Naive thymus-derived CD4-positive, alpha-beta T cell (primary cell): ENCODE measurements at regions not wholly inside any gene's neighbourhood (a gene's known extent, or its start where the extent isn't known, plus 50 kb on each side); places are given as distances from the start of the nearest gene placed in this dataset.

Source experiments
- ATAC-seq: fragments of 150-1000 bp; cut with Tn5 transposase; 2 replicates; pipeline ENCODE4 v1.10.0; 2021; ENCODE audit warnings: mild to moderate bottlenecking, moderate library complexity
- CTCF ChIA-PET: fragments of 350-600 bp; sonication (Branson Sonifier 250); formaldehyde crosslinking; loops from one replicate; lab custom pipeline; 2021; ENCODE audit warnings: antibody characterized with exemption; lab: Charles Lee
- POLR2A ChIA-PET: fragments of 350-600 bp; sonication (Branson Sonifier 250); formaldehyde crosslinking; loops from one replicate; lab custom pipeline; 2021; ENCODE audit warnings: antibody characterized with exemption, inconsistent platforms; lab: Charles Lee
- DNase-seq, 9 donors: peaks; one replicate each; pipeline versions ENCODE4 v3.0.0 to v3.0.0-alpha.2; 2020 to 2022; ENCODE audit warnings: mixed read lengths in 1 of 9
- H3K27ac ChIP-seq: one replicate; pipeline ENCODE4 v1.7.0; 2013; ENCODE audit warnings: mild to moderate bottlenecking, low read depth, low read length, moderate library complexity
- H3K27me3 ChIP-seq, 2 donors: one replicate each; pipeline ENCODE4 v1.7.0; 2013; ENCODE audit warnings: low read length in 2 of 2, mild to moderate bottlenecking in 2 of 2, moderate library complexity in 2 of 2; ENCODE audit not compliant: control insufficient read depth in 2 of 2, insufficient read depth in 2 of 2
- H3K36me3 ChIP-seq, 3 experiments: 1 replicate in 2 of 3; 2 replicates in 1 of 3; pipeline ENCODE4 v1.7.0; 2013; ENCODE audit warnings: low read length in 3 of 3, mild to moderate bottlenecking in 3 of 3, moderate library complexity in 1 of 3; ENCODE audit not compliant: insufficient read depth in 3 of 3, control insufficient read depth in 2 of 3
- H3K4me1 ChIP-seq, 2 donors: one replicate each; pipeline ENCODE4 v1.7.0; 2013; ENCODE audit warnings: low read length in 2 of 2, mild to moderate bottlenecking in 2 of 2, moderate library complexity in 1 of 2; ENCODE audit not compliant: control insufficient read depth in 2 of 2, insufficient read depth in 2 of 2
- H3K4me3 ChIP-seq: 2 replicates; pipeline ENCODE4 v1.7.0; 2013; ENCODE audit warnings: mild to moderate bottlenecking, low read length
- H3K9me3 ChIP-seq, 3 experiments: 1 replicate in 2 of 3; 2 replicates in 1 of 3; pipeline ENCODE4 v1.7.0; 2013; ENCODE audit warnings: low read length in 3 of 3; ENCODE audit not compliant: control insufficient read depth in 2 of 3
- H3K27ac Mint-ChIP-seq, 9 donors: one replicate each; pipeline ENCODE4 v1.8.0; 2020 to 2022; ENCODE audit warnings: mixed read lengths in 9 of 9, mild to moderate bottlenecking in 8 of 9, moderate library complexity in 5 of 9, inconsistent platforms in 2 of 9
- H3K27me3 Mint-ChIP-seq, 5 donors: one replicate each; pipeline ENCODE4 v1.8.0; 2021 to 2022; ENCODE audit warnings: mixed read lengths in 5 of 5, mild to moderate bottlenecking in 1 of 5
- H3K36me3 Mint-ChIP-seq, 5 donors: one replicate each; pipeline ENCODE4 v1.8.0; 2020 to 2022; ENCODE audit warnings: mixed read lengths in 5 of 5, mild to moderate bottlenecking in 3 of 5, inconsistent platforms in 1 of 5
- H3K4me1 Mint-ChIP-seq, 7 donors: one replicate each; pipeline ENCODE4 v1.8.0; 2020 to 2022; ENCODE audit warnings: mixed read lengths in 7 of 7, mild to moderate bottlenecking in 3 of 7, inconsistent platforms in 1 of 7
- H3K4me3 Mint-ChIP-seq, 10 donors: one replicate each; pipeline ENCODE4 v1.8.0; 2020 to 2022; ENCODE audit warnings: mild to moderate bottlenecking in 10 of 10, mixed read lengths in 10 of 10, moderate library complexity in 6 of 10, inconsistent platforms in 2 of 10
- H3K9me3 Mint-ChIP-seq, 11 donors: one replicate each; pipeline ENCODE4 v1.8.0; 2020 to 2022; ENCODE audit warnings: mixed read lengths in 11 of 11, mild to moderate bottlenecking in 4 of 11, inconsistent platforms in 1 of 11, moderate library complexity in 1 of 11
- intact Hi-C, 2 donors: fragments of 100-400 bp; cut with micrococcal nuclease; formaldehyde crosslinking; loops; one replicate each; pipeline ENCODE4 v1.15.1; 2023

GRCh38 chr21:41068967-41069642 lies 98.9 kb upstream of the BACE2 start:
- Mint-ChIP-seq H3K36me3 (no peaks in the 10 kb centered on the region), H3K4me3 (peak overlapping the region; percentile 40 to 81 (median 70)), H3K9me3 (peaks cover 0 to 1% (median 0%) of the 10 kb centered on the region in 11 donors), H3K27ac (no peak overlapping the region), H3K27me3 (peaks cover 23 to 52% (median 30%) of the 10 kb centered on the region in 5 donors), H3K4me1 (peaks cover 5 to 14% (median 11%) of the 10 kb centered on the region in 7 donors)
- ATAC-seq (peak; percentile 74), DNase-seq (peak; percentile 2 to 71 (median 40))
- H3K27me3 ChIP-seq, result no peaks in the 10 kb centered on the region
- H3K27ac ChIP-seq, result no peak overlapping the region
- intact Hi-C loops, result loop anchor here (5.0 to 10.0 kb wide), 3 partner anchors 602 to 924 kb away; no protein-coding TSS in a partner anchor
- ChIA-PET CTCF (interaction anchor here (0.6 to 0.9 kb wide), 2 partner anchors 340 to 1551 kb away, joined by 3 read pairs; no protein-coding TSS in a partner anchor), POLR2A (no interaction called here)
- no peaks in the 10 kb centered on the region for H3K36me3 ChIP-seq
- H3K4me3 ChIP-seq, result peak overlapping the region; percentile 25
- H3K9me3 ChIP-seq, result no peaks in the 10 kb centered on the region
- H3K4me1 ChIP-seq, result peaks cover 0 to 4% of the 10 kb centered on the region in 2 donors

GRCh38 chr21:41070284-41070683 lies 97.7 kb upstream of the BACE2 start:
- H3K27me3 Mint-ChIP-seq, result peaks cover 23 to 52% (median 30%) of the 10 kb centered on the region in 5 donors
- Histone ChIP-seq H3K27ac (no peak overlapping the region), H3K27me3 (no peaks in the 10 kb centered on the region), H3K36me3 (no peaks in the 10 kb centered on the region), H3K4me1 (peaks cover 0 to 4% of the 10 kb centered on the region in 2 donors), H3K9me3 (no peaks in the 10 kb centered on the region), H3K4me3 (no peak overlapping the region)
- DNase-seq (no peak), ATAC-seq (no peak)
- POLR2A ChIA-PET, result no interaction called here
- no peak overlapping the region for H3K27ac Mint-ChIP-seq
- no peaks in the 10 kb centered on the region for H3K36me3 Mint-ChIP-seq
- intact Hi-C loops, result no loop called here
- peaks cover 5 to 14% (median 11%) of the 10 kb centered on the region in 7 donors for H3K4me1 Mint-ChIP-seq
- H3K9me3 Mint-ChIP-seq, result peaks cover 0 to 1% (median 0%) of the 10 kb centered on the region in 11 donors
- H3K4me3 Mint-ChIP-seq, result no peak overlapping the region
- CTCF ChIA-PET, result no interaction called here

- Mint-ChIP-seq H3K27ac (no peak overlapping the region), H3K4me3 (no peak overlapping the region), H3K27me3 (peaks cover 23 to 48% (median 26%) of the 10 kb centered on the region in 5 donors), H3K36me3 (no peaks in the 10 kb centered on the region), H3K9me3 (peaks cover 0 to 1% (median 0%) of the 10 kb centered on the region in 11 donors), H3K4me1 (peaks cover 5 to 14% (median 11%) of the 10 kb centered on the region in 7 donors)
- Histone ChIP-seq H3K27me3 (no peaks in the 10 kb centered on the region), H3K4me3 (no peak overlapping the region), H3K36me3 (no peaks in the 10 kb centered on the region), H3K9me3 (no peaks in the 10 kb centered on the region), H3K27ac (no peak overlapping the region), H3K4me1 (peaks cover 0 to 4% of the 10 kb centered on the region in 2 donors)
- ATAC-seq, result no peak
- DNase-seq, result no peak
- ChIA-PET POLR2A (no interaction called here), CTCF (no interaction called here)
- intact Hi-C loops, result no loop called here
These were observed 96.4 kb upstream of the BACE2 start for GRCh38 chr21:41071258-41072171.

GRCh38 chr21:41073558-41073957 lies 94.4 kb upstream of the BACE2 start:
- no peak overlapping the region for H3K27ac Mint-ChIP-seq
- peaks cover 3 to 7% (median 6%) of the 10 kb centered on the region in 7 donors for H3K4me1 Mint-ChIP-seq
- intact Hi-C loops, result no loop called here
- H3K4me3 Mint-ChIP-seq, result no peak overlapping the region
- ATAC-seq, result no peak
- no peaks in the 10 kb centered on the region for H3K36me3 Mint-ChIP-seq
- Histone ChIP-seq H3K4me1 (peaks cover 0 to 3% of the 10 kb centered on the region in 2 donors), H3K36me3 (no peaks in the 10 kb centered on the region), H3K9me3 (no peaks in the 10 kb centered on the region), H3K4me3 (no peak overlapping the region), H3K27me3 (no peaks in the 10 kb centered on the region), H3K27ac (no peak overlapping the region)
- ChIA-PET CTCF (no interaction called here), POLR2A (no interaction called here)
- no peak for DNase-seq
- H3K9me3 Mint-ChIP-seq, result peaks cover 0 to 1% (median 0%) of the 10 kb centered on the region in 11 donors
- H3K27me3 Mint-ChIP-seq, result peaks cover 10 to 30% (median 15%) of the 10 kb centered on the region in 5 donors

- Histone ChIP-seq H3K9me3 (no peaks in the 10 kb centered on the region), H3K4me3 (no peak overlapping the region), H3K36me3 (no peaks in the 10 kb centered on the region), H3K27ac (no peak overlapping the region), H3K27me3 (no peaks in the 10 kb centered on the region), H3K4me1 (no peaks in the 10 kb centered on the region)
- no peak overlapping the region for H3K27ac Mint-ChIP-seq
- no peak overlapping the region for H3K4me3 Mint-ChIP-seq
- intact Hi-C loops, result no loop called here
- peaks cover 0 to 1% (median 0%) of the 10 kb centered on the region in 11 donors for H3K9me3 Mint-ChIP-seq
- H3K27me3 Mint-ChIP-seq, result peaks cover 0 to 19% (median 6%) of the 10 kb centered on the region in 5 donors
- no peaks in the 10 kb centered on the region for H3K4me1 Mint-ChIP-seq
- no peaks in the 10 kb centered on the region for H3K36me3 Mint-ChIP-seq
- ChIA-PET POLR2A (no interaction called here), CTCF (no interaction called here)
- DNase-seq (no peak), ATAC-seq (no peak)
These were observed 93.4 kb upstream of the BACE2 start for GRCh38 chr21:41074396-41075184.

- DNase-seq (no peak), ATAC-seq (no peak)
- no peak overlapping the region for H3K4me3 Mint-ChIP-seq
- no peaks in the 10 kb centered on the region for H3K4me1 Mint-ChIP-seq
- Histone ChIP-seq H3K4me1 (no peaks in the 10 kb centered on the region), H3K9me3 (no peaks in the 10 kb centered on the region), H3K36me3 (no peaks in the 10 kb centered on the region), H3K4me3 (no peak overlapping the region), H3K27ac (no peak overlapping the region), H3K27me3 (no peaks in the 10 kb centered on the region)
- no peak overlapping the region for H3K27ac Mint-ChIP-seq
- H3K27me3 Mint-ChIP-seq, result peaks cover 0 to 14% (median 7%) of the 10 kb centered on the region in 5 donors
- no peaks in the 10 kb centered on the region for H3K36me3 Mint-ChIP-seq
- peaks cover 0 to 1% (median 0%) of the 10 kb centered on the region in 11 donors for H3K9me3 Mint-ChIP-seq
- intact Hi-C loops, result no loop called here
- ChIA-PET CTCF (no interaction called here), POLR2A (no interaction called here)
These were observed 92.3 kb upstream of the BACE2 start for GRCh38 chr21:41075656-41076055.
